Cardiac muscle cell (in vitro differentiated cells and primary cell): ENCODE measurements at regions not wholly inside any gene's neighbourhood (a gene's known extent, or its start where the extent isn't known, plus 50 kb on each side); places are given as distances from the start of the nearest gene placed in this dataset.

ENCODE experiments used
- DNase-seq, 2 donors: peaks; one replicate each; pipeline versions ENCODE4 v3.0.0 to v3.0.0-alpha.2; 2010 to 2017; ENCODE audit warnings: low read depth in 1 of 2, low spot score in 1 of 2
- H3K27ac ChIP-seq: fragments of 200-600 bp; sonication (generic); 2 replicates; pipeline ENCODE4 v1.5.1; 2016
- H3K27me3 ChIP-seq: fragments of 200-600 bp; sonication (generic); 2 replicates; pipeline ENCODE4 v1.6.0; 2016; ENCODE audit warnings: control low read depth
- H3K36me3 ChIP-seq: fragments of 200-600 bp; sonication (generic); 2 replicates; pipeline ENCODE4 v1.5.1; 2016; ENCODE audit warnings: control low read depth
- H3K4me1 ChIP-seq: fragments of 200-600 bp; sonication (generic); 2 replicates; pipeline ENCODE4 v1.8.1; 2017; ENCODE audit warnings: low read depth, mild to moderate bottlenecking, mixed run types
- H3K4me3 ChIP-seq: fragments of 200-600 bp; sonication (generic); 2 replicates; pipeline ENCODE4 v1.5.1; 2016; ENCODE audit warnings: mild to moderate bottlenecking
- H3K9me3 ChIP-seq: fragments of 200-600 bp; sonication (generic); 2 replicates; pipeline ENCODE4 v1.5.1; 2017; ENCODE audit warnings: low read depth, mild to moderate bottlenecking, control low read depth
- TF ChIP-seq, protein P1 (sequence below): IDR thresholded peaks from 2 replicates; pipeline ENCODE4 v1.5.1; 2012; ENCODE audit warnings: low read depth, mild to moderate bottlenecking, low read length

DNA sequence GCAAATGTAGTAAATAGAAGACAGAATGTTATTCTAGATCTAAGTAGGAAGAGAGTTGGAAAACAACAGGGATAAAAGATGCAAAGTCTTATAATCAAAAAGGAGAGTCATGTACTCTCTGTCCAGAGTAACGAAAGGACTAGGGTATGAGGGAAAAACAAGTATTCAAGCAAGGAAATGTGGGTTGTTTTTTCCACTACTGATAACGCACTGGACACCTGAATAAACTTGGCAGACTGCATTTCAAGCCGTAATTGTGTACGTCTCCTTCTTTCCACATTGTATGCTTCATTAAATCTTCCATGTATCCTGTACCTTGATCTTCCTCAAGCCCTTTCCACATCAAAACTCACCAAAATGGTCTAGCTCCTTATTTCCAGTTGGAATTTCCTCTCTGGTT is 420.6 kb downstream of the ZEB2 start:
- Histone ChIP-seq H3K36me3 (no peaks in the 10 kb centered on the region), H3K27me3 (no peaks in the 10 kb centered on the region), H3K27ac (no peak overlapping the region), H3K4me1 (peaks cover 27% of the 10 kb centered on the region), H3K9me3 (no peaks in the 10 kb centered on the region), H3K4me3 (no peak overlapping the region)
- DNase-seq: no peak
- TF ChIP-seq, protein P1, sequence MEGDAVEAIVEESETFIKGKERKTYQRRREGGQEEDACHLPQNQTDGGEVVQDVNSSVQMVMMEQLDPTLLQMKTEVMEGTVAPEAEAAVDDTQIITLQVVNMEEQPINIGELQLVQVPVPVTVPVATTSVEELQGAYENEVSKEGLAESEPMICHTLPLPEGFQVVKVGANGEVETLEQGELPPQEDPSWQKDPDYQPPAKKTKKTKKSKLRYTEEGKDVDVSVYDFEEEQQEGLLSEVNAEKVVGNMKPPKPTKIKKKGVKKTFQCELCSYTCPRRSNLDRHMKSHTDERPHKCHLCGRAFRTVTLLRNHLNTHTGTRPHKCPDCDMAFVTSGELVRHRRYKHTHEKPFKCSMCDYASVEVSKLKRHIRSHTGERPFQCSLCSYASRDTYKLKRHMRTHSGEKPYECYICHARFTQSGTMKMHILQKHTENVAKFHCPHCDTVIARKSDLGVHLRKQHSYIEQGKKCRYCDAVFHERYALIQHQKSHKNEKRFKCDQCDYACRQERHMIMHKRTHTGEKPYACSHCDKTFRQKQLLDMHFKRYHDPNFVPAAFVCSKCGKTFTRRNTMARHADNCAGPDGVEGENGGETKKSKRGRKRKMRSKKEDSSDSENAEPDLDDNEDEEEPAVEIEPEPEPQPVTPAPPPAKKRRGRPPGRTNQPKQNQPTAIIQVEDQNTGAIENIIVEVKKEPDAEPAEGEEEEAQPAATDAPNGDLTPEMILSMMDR: no peak

DNA sequence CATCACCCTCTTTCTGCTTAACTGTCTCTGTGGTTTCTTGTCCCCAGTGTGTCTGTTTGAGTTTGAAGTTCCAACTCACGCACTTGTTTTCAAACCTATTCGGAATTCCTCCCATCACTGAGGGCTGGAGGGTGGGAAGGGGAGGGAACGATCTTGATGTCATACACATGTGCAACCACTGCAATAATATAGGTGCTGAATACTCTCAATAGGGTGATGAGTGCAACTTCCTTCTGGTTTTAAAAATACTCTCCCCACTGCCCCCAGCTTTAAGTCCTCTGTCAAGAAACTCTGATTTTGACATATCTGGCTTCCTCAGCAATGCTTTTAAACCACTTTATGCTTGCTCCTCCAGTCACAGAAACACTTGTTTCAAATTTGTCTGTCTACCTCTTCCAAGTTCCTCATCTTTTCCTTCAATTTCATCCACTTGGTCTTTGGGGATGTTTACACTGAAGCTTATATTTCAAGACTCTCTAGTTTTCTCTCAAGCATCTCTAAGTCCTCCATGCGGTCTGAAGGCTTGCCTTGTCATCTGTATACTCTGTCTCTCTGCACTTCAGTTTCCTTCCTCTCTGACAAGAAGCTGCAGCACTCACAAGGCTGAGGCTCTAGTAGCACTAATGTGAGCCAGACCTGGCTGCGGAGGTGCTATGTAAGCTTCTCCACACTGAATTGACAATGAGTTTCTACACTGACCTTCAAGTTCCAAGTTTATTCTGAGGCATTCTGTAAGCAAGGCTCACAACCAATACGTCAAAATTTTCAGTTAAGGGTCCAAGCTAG is 422.3 kb downstream of the ZEB2 start:
- peak overlapping the region; percentile 15 for H3K27ac ChIP-seq
- H3K27me3 ChIP-seq: no peaks in the 10 kb centered on the region
- H3K4me1 ChIP-seq: peaks cover 27% of the 10 kb centered on the region
- H3K36me3 ChIP-seq: no peaks in the 10 kb centered on the region
- no peak overlapping the region for H3K4me3 ChIP-seq
- peaks cover 3% of the 10 kb centered on the region for H3K9me3 ChIP-seq
- DNase-seq: peak in 1 of 2 donors; percentile 86
- TF ChIP-seq, protein P1: no peak

DNA sequence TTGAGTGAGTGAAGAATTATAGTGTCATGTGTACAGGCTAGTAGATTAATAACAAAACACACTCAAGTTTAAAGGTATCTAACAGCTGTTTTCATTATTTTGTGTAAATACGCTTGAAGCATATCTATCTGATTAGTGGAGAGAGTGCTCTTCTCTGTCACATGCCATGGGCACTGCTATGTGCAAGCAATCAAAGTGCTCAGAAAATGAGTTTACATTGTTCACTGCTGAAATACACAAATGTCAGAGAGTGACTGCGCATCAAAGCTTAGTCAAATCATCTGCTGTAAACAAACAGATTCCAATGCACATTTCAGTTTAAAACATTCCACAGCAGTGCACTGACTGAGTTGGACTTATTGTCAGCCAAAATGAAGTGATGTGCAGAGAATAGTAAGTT is 423.4 kb downstream of the ZEB2 start:
- Histone ChIP-seq H3K27me3 (no peaks in the 10 kb centered on the region), H3K4me3 (no peak overlapping the region), H3K27ac (no peak overlapping the region), H3K36me3 (no peaks in the 10 kb centered on the region), H3K4me1 (peaks cover 27% of the 10 kb centered on the region), H3K9me3 (peaks cover 3% of the 10 kb centered on the region)
- DNase-seq: no peak
- TF ChIP-seq, protein P1: no peak

DNA sequence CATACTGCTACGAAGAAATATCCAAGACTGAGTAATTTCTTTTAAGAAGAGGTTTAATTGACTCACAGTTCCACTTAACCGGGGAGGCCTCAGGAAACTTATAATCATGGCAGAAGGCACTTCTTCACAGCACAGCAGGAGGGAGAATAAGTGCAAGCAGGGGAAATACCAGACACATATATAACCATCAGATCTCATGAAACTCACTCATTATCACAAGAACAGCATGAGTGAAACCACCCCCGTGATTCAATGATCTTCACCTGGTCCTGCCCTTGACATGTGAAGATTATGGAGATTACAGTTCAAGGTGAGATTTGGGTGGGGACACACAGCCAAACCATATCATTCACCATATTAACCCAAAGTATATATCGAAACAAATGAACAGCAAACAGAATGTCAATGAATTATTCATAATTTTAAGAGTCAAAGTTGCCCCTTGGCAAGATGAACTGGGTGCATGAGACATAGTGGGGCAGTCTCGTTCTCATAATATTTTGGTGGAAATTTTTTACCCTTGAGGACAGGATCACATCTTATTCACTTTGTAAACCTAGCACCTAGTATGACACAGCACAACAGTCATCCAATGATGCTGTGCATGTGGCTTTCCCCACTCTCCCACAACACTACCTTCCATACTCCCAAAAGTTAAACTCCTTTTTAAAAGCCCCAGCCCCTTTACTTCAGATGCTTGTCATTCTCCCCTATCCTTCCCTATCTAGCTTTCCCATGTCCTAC is 425.3 kb downstream of the ZEB2 start:
- no peak for DNase-seq
- TF ChIP-seq, protein P1: no peak
- Histone ChIP-seq H3K27ac (no peak overlapping the region), H3K9me3 (peaks cover 3% of the 10 kb centered on the region), H3K36me3 (no peaks in the 10 kb centered on the region), H3K4me1 (peaks cover 20% of the 10 kb centered on the region), H3K4me3 (no peak overlapping the region), H3K27me3 (no peaks in the 10 kb centered on the region)

DNA sequence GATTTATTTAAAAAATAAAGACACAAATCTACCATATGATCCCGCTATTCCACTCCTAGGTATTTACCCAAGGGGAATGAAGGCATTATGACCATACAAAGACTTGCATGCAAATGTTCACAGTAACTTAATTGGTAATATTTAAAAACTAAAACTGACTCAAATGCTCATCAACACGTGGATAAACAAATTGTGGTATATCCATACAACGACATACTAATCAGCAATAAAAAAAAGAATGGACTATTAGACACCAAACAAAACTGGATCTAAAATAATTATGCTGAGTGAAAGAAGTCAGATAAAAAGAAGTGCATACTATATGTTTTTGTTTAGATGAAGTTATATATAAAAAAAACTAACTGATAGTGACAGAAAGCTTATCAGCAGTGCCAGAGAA is 428.3 kb downstream of the ZEB2 start:
- Histone ChIP-seq H3K4me1 (peaks cover 5% of the 10 kb centered on the region), H3K36me3 (no peaks in the 10 kb centered on the region), H3K9me3 (peaks cover 3% of the 10 kb centered on the region), H3K27ac (no peak overlapping the region), H3K27me3 (no peaks in the 10 kb centered on the region), H3K4me3 (no peak overlapping the region)
- no peak for DNase-seq
- TF ChIP-seq, protein P1: no peak
